NCI-H524 treated with DMSO at 0.1 percent for 48 hours (cell line): ENCODE measurements at regions not wholly inside any gene's neighbourhood (a gene's known extent, or its start where the extent isn't known, plus 50 kb on each side); places are given as distances from the start of the nearest gene placed in this dataset.
"Not testable (repeated sequence)": the region's sequence is repeated elsewhere in the genome, so short reads cannot be mapped to it uniquely, and the experiment has no call there.

ENCODE experiments used
- DNase-seq: peaks from one replicate; lab custom pipeline; 2025; lab: John Stamatoyannopoulos, UW

GRCh38 chr6:3549314-3549940, 92.6 kb upstream of the SLC22A23 start:
- no peak for DNase-seq

DNA sequence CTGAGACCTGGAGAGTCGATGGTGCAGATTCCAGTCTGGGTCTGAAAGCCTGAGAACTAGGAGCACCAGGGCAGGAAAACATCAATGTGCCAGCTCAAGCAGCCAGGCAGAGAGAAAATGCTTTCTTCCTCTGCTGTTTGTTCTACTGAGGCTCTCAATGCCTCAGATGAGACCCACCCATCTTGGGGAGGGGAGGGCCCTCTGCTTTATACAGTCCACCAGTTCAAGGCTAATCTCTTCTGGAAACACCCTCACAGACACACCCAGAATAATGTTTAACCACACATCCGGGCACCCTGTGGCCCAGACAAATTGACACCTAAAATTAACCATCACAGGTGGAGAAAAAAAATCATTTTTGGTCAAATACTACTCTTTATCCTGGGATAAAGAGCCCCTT, 89.3 kb upstream of the SLC22A23 start:
- DNase-seq, result no peak

DNA sequence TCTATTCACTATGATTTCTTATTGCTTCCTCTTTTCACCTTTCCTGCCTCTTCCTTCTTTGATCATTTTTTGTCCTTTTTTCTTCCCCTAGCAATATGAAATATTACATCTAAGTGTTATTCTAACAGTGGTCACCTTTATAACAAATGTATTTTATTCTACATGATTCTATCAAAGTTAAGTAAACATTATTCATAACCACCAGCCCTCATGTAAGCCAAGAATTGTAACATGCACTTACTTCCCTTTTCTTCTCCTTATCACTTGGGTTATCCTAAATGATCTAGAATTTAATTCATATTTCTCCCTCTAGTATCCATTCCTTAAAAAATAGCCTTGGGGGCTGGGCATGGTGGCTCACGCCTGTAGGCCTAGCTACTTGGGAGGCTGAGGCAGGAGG, 88.3 kb upstream of the SLC22A23 start:
- DNase-seq, result no peak

- no peak for DNase-seq
Observed at GRCh38 chr6:3542032-3542640, 85.3 kb upstream of the SLC22A23 start.

DNA sequence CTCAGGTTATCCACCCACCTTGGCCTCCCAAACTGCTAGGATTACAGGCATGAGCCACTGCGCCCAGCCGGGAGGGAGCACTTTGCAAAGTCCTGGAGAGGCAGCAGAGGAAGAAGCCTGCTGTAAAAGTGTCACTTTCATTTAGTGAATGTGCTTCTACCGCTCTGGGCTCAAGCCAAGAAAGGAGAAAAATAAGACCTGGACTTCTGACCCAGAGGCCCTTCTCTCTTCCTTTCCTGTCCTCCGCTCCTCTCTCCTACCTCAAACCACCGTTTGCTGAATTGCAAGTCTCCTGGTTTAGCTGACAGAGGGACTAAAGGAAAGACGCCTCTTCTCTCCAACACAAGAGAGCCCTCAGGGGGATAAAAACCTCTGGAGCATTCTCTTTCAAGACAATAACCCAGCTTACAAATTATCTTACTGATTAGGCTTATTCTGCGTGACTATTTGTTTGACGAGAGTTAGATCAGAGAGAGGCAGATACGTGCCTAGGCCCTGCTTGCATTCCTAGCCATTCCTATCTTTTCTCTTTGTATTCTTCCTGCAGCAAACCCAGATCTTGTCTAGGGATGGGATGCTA, 84.2 kb upstream of the SLC22A23 start:
- no peak for DNase-seq

DNA sequence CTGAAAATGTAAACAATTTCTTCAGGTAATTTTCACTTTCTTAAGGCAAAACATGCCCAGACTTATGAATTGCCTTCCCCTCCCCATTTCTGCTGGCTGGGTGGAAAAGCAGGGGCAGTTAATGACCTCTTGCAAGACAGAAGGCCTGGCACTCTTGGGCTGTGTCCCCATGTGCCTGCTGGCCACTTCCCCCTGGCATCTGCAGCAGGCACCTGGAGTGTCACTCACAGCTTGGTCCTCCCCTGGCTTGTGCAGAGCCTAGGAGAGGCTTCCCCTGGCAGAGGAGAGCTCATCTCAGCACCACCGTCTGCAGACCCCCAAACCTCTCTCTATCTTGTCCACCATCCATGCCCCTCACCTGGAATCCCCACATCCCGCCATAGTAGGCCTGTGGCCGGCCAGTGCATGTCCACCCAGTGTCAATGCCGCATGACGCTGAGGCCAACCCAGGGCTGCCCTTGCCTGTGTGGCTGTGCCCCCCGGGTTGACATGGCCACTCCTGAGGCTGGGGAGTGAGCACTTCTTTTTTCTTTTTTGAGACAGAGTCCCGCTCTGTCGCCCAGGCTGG, 83.5 kb upstream of the SLC22A23 start:
- no peak for DNase-seq

- DNase-seq, result no peak
Observed at GRCh38 chr6:3538536-3538935, 81.7 kb upstream of the SLC22A23 start.

DNA sequence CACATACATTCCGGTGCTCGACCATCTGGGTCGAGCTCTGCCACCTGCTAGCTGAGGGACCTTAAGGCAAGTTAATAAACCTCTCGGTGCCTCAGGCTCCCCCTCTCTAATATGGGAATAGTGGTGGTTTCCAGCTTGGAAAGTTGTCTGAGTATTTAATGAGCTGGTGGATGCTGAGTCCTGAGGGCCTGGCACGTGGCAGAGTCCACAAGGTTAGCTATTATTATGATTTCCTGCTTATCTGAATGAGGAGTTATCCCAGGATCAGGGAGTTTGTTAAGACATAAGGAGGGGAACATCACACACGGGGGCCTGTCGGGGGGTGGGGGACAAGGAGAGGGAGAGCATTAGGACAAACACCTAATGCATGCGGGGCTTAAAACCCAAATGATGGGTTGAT, 80.1 kb upstream of the SLC22A23 start:
- no peak for DNase-seq

- no peak for DNase-seq
Observed at GRCh38 chr6:3535776-3536435, 79.1 kb upstream of the SLC22A23 start.

GRCh38 chr6:3535033-3535775, 78.4 kb upstream of the SLC22A23 start:
- no peak for DNase-seq

DNA sequence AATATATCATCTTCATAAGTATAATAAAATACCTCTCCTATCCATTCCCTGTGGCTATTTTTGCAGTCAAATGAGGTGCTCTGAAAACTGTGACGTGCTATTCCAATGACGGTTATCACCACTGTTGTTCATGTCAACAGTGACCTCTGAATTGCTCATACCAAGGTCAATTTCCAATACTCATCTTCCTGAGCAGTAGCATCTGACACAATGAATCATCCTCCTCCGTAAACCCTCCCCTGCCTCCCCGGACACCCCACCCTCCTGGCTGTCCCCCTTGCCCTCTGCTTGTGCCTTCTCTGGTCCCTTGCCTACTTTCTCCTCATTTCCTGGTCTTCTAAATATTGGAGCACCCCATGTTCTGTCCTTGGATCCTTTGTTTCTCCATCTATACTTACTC, 77.7 kb upstream of the SLC22A23 start:
- no peak for DNase-seq

DNA sequence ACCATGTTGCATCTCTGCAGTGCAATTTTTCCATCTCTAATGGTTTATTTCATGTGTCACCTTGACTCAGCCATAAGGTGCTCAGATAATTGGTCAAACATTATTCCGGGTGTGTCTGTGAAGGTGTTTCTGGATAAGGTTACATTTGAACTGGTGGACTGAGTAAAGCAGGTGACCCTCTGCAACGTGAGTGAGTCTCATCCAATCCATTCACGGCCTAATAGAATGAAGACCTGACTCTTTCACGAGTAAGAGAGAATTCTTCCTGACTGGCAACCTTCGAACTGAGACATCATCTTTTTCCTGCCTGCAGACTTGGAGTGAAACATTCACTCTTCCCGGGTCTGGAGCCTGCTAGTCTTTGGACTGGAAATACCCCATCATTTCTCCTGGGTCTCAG, 77.1 kb upstream of the SLC22A23 start:
- DNase-seq, result no peak

GRCh38 chr6:3532296-3532916, 75.6 kb upstream of the SLC22A23 start:
- DNase-seq, result no peak

DNA sequence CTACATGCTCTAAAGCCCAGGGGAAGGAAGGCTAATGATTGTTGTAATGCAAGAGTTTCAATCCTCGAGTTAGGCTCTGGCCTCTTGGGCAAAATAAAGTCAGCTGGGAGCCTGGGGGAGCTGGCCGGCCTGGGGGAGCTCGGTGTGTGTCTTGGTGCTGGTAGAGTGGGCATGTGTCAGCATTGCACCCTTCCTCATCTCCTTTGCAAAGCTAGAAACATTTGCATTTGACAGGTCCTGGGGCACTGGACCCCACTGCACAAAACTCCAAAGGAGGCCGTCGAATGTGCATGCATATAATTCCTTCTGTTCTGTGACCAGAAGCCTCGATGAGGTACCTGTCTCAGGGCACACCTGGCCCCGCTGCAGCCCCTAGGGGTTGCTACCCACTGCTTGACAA, 74.6 kb upstream of the SLC22A23 start:
- DNase-seq, result no peak

DNA sequence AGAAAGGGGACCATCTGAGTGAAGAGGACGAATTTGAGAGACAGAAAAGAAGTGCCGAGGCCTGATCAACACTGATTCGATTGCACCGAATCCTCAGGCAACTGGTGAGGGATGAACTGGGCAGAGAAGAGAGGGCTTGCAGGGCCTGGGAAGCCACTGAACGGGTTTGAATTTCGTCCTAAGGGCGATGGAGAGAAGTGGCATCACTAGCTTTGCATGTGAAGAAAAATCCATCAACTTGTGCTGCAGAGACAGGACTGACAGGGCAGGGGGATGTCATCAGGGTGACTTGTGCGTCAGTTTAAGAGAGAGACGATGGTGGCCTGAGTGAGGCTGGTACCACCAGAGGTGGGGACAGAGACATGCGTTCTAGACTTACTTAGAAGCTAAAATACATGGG, 73.7 kb upstream of the SLC22A23 start:
- DNase-seq, result no peak

DNA sequence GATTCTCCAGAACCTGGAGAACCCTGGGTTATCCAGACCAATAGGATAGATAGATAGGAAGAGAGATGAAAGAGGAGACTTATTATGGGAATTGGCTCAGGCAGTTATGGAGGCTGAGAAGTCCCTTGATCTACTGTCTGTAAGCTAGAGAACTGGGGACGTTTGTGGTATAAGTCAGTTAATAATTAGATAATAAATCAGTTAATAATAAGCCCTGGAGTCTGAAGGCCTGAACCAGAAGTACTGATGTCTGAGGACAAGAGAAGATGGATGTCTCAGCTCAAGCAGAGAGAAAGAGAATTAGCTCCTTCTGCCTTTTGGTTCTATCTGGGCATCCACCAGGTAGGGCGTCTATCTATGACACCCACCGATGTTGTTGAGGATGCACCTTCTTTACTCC, 72.9 kb upstream of the SLC22A23 start:
- DNase-seq, result no peak

- DNase-seq, result no peak
Observed at GRCh38 chr6:3529232-3529631, 72.4 kb upstream of the SLC22A23 start.

DNA sequence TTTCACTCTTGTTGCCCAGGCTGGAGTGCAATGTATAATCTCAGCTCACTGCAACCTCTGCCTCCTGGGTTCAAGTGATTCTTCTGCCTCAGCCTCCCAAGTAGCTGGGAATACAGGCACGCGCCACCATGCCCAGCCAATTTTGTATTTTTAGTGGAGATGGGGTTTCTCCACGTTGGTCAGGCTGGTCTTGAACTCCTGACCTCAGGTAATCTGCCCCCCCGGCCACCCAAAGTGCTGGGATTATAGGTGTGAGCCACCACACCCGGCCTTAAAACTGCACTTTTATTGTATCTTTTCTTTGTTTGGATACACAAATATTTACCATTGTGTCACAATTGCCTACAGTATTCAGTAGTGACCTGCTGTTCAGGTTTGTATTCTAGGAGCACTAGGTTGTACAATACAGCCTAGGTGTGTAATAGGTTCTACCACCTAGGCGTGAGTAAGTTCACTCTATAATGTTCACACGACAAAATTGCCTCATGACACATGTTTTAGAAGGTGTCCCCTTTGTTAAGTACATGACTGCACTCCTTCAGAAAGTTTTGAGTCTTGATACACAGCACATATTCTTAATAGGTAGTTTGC, 71.3 kb upstream of the SLC22A23 start:
- DNase-seq, result not testable (repeated sequence)

DNA sequence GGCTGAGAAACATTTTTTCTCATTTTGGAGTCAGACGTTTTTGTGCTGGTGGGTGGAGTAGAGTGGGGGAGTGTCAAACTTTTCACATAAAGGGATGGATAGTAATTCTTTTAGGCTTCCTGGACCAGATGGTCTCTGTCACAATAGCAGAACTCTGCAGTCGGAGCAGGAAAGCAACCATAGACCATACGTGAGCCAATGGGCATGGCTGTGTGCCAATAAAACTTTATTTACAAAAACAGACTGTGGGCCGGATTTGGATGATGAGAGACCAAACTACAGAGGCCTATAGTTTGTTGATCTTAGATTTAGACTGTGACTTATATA, 70.8 kb upstream of the SLC22A23 start:
- DNase-seq, result no peak

DNA sequence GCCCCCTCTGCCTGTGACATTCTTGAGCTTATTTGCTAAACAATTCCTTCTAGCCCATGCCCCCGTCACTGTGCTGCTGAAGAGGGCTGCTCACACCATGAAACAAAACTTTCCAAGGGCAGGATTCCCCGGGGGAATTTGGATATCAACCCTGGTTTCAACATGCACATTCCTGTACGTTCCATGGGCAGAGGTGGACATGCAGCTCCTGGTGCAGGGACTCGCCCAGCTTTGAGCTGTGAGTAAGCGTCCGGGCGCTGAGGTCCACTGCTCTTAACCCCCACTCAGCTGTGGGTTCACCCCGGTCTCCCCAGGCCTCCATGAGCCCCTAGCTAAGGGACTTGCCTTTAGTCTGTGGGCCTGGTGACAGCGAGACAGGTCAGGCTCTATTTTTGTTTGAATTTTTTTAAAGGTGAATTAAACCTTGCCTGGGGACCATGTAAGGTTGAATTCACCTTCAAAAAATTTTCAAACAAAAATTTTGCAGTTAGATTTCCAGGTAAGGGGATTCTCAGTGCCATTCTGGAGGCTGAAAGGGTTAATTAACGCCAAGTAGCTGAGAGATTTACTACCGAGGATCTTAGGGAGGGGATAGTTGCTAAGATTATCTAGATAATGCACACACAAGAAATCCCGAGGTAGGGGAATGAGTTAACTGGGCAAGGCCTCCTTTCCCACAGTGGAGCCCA, 70.3 kb upstream of the SLC22A23 start:
- no peak for DNase-seq

DNA sequence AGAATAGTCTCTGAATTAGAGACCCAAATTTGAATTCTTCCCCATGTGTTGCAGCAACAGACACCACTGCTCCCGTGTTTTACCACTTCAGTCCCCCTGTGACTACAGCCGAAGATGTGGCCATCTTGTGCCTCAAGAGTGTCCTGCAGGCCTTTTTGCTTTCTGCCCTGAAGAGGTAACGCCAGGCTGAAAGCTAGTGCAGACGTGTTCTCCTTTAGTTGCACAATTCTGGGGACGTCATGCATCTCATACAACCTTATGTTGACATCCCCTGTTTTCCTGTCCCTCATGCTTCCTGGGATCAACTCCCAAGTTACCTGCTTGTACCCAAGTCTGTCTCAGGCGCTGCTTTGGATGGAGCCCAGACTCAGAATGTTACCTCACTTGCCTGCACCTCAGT, 69.1 kb upstream of the SLC22A23 start:
- no peak for DNase-seq
